GM12891 (cell line): ENCODE measurements at regions not wholly inside any gene's neighbourhood (a gene's known extent, or its start where the extent isn't known, plus 50 kb on each side); places are given as distances from the start of the nearest gene placed in this dataset.

ENCODE experiments used
- PAX5 ChIP-seq: IDR thresholded peaks from 2 replicates; pipeline ENCODE4 v1.6.1; 2011; ENCODE audit warnings: low read length, moderate library complexity, mild to moderate bottlenecking; ENCODE audit not compliant: insufficient read depth, severe bottlenecking
- POLR2A ChIP-seq: IDR thresholded peaks from 2 replicates; pipeline ENCODE4 v1.6.1; 2011; ENCODE audit warnings: low read depth, low read length, control low read depth
- POLR2AphosphoS5 ChIP-seq: IDR thresholded peaks from 2 replicates; pipeline ENCODE4 v1.6.1; 2011; ENCODE audit warnings: low read depth, low read length, control low read depth
- POU2F2 ChIP-seq: IDR thresholded peaks from 2 replicates; pipeline ENCODE4 v1.6.1; 2011; ENCODE audit warnings: low read depth, mild to moderate bottlenecking, control low read depth, low read length, moderate library complexity
- SPI1 ChIP-seq: IDR thresholded peaks from 2 replicates; pipeline ENCODE4 v1.6.1; 2011; ENCODE audit warnings: low read depth, low read length, control low read depth
- TAF1 ChIP-seq: IDR thresholded peaks from 2 replicates; pipeline ENCODE4 v1.6.1; 2011; ENCODE audit warnings: low read depth, low read length, control low read depth

GRCh38 chr4:24639714-24640113, 55.4 kb upstream of the DHX15 start:
- no peak for TF ChIP-seq POLR2AphosphoS5
- no peak for TF ChIP-seq POLR2A
- TF ChIP-seq TAF1: no peak
- TF ChIP-seq PAX5: no peak
- no peak for TF ChIP-seq POU2F2
- no peak for TF ChIP-seq SPI1
